SHP77 (cell line): ENCODE measurements at regions not wholly inside any gene's neighbourhood (a gene's known extent, or its start where the extent isn't known, plus 50 kb on each side); places are given as distances from the start of the nearest gene placed in this dataset.

Source experiments
- DNase-seq, 2 experiments: peaks; one replicate each; lab custom pipeline; 2025; lab: John Stamatoyannopoulos, UW

DNA sequence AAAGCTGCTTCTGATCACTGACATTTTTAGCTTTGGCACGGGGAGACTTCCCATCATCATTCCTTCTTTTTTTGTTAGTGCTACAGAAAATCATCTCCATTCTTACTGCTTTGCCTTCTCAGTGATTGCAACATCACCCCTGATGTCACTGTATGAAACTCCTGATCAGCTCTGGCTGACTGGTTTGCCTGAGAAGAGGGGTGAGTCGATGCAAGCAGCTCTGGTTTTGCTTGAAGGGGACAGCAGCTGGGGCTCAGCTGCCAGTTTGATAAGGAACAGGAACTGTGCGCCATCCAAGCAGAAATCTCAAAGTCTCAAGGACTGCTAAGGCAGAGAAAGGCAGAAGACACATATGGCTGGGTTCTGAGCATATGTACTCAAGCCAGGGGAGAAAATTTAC is 808.5 kb upstream of the CELF2 start:
- DNase-seq = no peak

DNA sequence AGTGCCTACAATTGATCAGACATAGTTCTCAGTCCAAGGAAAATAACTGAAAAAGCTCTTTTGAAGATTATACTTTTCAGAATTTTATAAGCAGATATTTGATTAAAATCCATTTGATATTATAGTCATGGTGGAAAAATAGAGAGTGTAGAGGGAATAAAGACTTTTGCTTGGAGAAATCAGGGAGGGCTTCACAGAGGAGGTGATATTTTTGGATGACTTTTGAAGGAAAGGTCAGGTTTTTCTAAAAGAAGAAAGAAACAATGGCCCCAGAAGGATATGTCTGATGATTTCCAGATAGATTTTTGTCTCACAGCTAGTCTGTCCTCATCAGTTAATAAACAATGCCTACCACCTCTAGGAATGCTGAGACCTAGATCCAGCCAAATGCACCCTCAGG is 806.3 kb upstream of the CELF2 start:
- no peak for DNase-seq

DNA sequence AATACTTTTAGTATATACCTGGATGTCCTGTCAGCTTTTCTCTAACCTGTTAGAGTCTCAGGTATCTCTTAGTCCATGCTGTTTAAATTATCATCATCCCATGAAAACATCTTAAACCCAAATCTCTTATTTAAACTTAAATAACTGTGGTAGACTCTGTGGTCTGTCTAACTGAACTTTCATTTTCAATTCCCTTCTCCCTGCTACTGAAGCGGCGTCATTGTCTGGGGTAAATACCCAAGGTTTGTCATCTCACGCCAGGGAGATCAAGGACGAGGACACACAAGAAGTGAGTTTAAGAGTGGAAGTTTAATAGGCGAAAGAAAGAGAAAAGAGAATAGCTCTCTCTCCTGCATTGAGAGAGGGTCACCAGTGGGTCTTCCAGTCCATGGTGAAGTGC is 804.4 kb upstream of the CELF2 start:
- DNase-seq = no peak

DNA sequence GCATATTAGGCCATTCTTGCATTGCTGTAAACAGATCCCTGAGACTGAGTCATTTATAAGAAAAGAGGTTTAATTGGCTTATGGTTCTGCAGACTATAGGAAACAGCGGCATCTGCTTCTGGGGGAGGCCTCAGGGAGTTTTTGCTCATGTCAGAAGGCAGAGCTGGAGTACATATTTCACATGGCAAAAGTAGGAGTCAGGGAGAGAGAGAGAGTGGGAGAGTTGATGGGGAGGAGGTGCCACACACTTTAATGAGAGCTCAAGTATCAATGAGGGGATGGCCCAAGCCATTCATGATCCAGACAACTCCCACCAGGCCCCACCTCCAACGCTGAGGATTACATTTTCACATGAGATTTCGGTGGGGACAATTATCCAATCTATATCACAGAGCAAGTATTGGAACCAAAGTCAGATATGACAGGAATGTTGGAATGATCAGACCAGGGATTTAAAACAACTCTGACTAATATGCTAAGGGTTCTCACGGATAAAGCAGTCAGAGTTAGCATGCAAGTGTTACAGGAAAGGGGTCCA is 795.3 kb upstream of the CELF2 start:
- no peak for DNase-seq

DNA sequence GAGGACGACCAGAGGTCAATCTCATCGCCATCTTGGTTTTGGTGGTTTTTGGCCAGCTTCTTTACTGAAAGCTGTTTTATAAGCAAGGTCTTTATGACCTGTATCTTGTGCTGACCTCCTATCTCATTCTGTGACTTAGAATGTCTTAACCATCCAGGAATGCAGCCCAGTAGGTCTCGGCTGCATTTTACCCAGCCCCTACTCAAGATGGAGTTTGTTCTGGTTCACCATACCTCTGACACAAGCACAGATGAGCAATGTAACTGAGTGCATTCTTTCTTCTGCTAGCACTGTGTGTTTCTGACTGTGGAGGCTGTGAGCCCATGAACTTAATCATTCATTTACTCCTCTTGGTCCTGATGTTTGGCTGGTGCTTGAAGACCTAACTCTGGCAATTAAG is 794.5 kb upstream of the CELF2 start:
- DNase-seq = no peak

DNA sequence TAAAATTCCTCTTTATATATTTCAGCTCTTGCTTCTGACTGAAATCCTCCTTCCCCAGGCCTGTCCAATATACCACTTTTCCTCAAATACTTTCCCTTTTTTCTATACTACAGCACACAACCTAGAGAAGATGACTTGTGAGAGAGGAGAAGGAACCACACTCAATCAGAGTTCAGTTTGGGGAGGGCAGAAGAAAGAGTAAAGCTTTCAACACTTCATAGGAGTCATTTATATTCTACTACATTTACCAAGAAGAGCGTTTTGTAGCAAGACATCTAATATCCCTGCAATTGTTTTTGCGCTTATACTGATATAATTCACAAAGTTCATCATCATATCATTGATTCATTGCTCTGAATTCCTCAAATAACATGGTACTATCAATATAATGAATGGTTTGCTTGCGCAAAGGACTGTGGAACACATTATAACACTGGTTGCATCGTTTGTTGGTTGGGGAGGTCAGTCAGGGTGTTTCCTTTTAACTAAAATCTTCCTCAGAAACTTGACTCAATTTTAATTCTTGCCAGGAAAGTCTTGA is 792.5 kb upstream of the CELF2 start:
- DNase-seq = no peak

DNA sequence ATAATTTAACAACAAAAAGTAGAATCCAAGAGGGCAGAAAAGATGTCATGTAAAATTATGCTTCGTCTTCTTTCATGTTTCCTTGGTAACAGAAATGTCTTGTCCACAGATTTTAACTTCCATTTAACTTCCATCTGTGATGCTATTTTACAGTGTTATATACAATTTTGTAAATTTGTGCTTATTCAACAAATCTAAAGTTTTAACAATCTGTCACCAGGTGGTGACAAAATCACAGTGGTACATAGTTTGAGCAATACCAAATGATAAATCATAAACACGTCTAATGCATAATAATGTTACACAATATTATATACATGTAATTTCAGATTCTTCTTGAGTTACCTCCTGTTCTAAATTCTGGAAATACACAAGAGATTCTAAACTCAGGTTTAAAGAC is 784.4 kb upstream of the CELF2 start:
- no peak for DNase-seq

DNA sequence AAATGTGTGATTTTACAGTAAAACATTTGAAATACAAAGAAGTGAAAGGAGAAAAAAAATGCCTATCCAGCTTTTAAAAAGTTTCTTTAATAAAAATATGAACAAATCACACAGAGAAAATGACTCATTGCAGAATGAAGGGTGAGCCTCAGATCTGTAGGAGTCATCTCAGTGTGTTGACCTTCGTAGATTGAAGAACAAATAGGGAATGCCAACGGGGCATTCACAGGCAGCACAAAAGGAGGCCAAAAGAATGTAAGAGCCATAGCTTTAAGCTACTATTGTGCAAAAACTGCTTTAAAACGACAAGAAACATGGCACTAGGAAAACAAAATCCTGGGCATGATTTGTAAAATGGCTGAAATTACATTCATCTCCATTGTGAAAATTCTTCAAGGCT is 782.7 kb upstream of the CELF2 start:
- DNase-seq = no peak

DNA sequence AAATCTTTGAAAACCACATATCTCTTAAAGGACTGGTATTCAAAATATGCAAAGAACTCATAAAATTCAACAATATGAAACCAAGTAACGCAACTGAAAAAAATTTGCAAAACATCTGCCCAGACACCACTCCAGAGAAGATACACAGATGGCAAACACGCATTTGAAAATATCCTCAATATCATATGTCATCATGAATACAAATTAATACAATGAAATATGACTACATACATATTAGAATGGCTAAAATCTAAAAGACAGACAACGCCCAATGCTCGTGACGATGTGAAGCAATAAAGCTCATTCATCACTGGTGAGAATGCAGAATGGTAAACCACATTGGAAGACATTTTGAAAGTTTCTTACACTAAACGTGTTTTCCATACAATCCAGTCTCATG is 770.1 kb upstream of the CELF2 start:
- no peak for DNase-seq

DNA sequence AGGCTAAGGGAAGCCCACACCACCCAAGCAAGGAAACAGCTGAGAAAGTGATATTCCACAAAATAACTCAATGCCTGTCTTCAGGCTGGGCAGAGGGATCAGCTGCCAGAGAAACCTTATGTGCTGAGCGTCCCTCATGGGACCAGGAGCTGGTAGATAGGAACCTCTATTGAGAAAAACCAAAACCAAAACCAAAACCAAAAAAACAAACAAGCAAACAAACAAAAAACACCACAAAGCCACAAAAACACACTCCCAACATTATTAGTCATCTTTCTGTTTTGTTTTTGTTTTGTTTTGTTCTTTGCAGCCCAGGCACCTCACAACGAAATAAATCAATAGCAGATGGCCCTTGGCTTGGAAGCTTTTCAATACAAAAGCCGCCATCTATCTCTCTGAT is 760.8 kb upstream of the CELF2 start:
- no peak for DNase-seq

DNA sequence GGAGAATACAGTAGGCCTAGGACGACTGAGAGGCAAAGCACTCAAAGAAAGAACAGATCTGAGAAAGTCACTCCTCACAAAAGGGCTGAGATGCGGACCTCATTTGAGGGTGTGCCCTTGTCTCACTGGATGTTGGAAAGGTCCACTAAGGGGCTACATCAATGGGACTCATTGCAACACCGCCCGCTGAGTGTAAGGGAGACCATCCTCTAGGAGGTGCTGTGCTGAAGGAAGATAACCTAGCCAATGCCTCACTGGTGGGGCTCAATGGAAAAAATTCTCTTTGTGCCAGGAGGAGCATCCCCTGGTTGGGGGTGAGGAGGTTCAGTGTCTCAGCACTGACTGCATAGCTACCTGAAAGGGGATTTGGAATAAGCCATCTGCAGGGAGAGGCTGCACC is 758.7 kb upstream of the CELF2 start:
- no peak for DNase-seq

DNA sequence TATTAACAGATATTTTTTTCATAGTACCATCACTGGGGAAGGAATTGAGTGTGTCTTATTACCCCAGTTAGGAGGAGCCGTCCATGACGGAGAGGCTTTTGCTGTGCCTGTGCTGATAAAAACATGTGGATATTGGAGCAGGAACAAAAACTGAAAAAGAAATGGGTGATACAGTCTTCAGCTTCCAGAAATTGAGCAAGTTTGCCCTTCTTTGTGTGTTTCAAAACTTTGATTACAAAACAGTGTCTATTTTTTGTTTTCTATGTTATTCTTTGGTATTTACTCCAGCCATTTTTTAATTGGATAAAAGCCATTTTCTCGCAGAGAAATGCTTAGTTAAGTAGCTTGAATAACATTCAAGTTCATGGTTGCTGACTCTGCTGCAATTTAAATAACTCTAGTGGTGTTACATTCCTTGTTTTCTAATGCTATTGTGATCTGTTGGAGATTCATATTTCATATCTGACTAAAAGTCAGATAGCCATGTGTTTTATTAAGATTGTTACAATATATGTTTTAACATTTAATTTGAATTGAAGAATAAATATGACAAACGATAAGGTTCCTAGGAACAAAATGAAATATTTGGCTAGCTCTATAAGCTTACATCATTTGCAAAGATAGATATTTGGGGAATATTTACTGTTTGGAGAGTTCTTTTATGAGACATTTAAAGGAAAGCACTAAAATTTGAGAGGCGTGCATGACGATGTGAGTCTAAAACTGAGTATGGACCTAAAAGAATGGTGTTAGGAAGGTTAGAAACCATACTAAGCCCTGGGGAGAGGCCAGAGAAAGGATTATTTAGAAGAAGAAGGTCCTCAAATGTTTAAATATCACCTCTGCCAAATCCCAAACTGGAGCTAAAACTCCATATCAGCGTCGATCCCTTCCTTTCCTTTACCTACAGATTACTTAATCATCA is 747.3 kb upstream of the CELF2 start:
- no peak for DNase-seq

DNA sequence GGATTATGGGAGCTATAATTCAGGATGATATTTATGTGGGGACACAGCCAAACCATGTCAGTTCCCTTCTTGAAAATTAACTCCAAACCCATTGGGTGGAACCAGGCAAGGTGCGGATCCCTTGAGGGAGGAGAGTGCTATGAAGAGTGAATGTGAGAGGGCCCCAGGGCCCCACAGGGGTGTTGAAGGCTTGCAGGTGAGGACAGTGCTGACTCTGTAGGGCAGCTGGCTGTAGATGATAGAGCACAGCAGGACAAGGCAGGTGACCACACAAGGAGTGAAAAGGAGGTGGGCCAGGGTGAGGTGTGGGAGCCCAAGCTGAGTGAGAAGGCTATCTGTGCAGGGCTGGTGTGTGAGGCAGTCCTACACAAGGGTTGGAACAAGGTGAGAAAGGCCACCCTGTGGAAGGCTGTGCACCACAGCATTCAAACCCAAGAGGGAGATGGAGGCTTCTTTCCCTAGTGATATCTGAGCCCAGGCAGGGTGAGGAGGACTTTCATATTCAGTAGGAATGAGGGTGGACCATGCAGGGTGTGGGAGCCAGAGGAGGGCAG is 746.0 kb upstream of the CELF2 start:
- no peak for DNase-seq

DNA sequence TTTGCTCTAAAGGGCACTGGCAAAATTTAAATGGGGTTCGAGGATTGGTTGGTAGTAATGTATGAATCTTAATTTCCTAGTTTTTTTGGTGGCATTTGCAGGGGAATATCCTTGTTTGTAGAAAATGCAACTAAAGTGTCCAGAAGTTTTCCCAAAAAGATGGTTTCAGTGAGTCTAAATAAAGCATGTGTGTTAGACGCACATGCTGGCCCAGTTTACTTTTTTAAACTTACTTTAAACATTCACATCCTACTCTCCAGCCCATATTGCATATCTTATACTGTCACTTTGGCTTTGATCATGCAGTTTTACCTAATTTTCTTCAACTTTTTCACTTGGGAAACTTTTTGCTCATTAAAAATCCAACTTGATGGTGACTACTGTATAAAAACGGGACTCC is 744.0 kb upstream of the CELF2 start:
- no peak for DNase-seq

DNA sequence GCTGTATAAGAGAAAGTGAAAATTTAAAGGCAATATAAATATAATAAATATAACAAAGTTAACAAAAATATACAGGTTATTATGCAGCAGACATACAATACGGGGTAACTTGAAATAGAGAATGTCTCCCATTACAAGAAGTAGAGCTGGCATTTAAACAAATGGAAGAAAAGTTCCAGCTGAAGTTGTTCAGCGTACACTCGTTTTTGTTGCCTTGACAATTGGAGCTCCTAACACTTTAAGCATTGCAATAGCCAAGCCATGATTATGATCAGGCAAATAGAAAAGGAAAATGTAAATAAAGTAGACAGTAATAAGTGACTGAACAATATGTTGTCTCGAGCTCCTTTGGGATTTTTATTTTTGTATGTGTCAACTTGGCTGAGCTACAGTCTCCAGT is 737.8 kb upstream of the CELF2 start:
- no peak for DNase-seq

DNA sequence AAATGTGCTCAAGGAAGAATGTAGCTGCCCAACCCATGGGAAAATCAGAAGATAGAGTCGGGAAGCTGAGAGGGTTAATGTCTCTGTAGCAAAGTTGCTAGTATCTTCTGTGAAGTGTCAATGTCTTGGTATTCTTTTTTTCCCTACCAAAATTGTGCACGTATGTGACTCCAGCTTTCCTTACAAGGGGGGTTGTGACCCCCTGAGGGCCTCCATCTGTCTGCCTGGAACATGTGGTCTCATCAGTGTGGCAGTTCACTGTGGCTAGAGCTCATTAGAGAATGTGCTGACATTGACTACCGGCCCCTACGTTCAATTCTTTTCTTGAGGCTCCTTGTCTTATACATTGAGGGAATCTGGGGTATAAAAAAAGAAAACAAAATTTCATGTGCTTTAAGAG is 725.2 kb upstream of the CELF2 start:
- DNase-seq = no peak

DNA sequence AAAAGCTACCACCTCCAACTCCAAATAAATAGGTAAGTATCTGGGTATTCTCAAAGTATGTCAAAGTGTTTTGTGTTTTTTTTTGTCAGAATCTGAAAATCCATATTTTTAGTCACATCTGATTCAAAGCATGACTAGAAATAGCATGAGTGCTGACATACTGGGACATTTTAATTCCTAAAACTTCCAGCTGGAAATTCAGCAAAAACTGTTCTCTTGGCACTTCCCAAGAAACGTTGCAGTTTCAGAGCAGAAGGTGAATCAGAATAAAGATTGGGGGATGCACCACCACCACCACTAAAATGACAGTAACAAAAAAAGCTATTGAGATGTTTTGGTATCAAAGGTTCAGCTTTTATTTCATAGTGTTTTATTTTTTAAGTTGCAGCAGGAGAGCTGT is 724.6 kb upstream of the CELF2 start:
- no peak for DNase-seq

DNA sequence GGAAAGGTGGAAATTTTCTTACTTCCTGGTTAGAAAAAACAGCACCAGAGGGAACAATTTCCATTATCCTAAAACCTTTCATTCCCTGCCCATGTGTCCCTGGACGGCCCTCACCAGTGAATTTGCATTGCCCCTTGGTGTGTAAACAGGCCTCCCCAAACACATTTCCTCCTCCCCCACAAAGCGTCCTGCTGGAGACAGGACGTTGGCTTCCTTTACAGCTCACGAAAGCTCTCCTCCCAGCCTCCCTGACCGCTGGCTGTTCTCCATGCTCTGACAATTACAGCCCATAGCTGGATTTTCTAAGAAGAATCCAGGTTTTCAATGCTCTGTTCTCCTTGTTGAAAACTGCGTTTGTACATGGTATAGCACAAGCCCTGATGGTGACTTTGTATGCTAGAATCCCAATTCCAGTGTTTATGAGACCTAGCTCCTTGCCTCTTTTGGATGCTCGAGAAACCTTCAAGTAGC is 724.2 kb upstream of the CELF2 start:
- DNase-seq = no peak

DNA sequence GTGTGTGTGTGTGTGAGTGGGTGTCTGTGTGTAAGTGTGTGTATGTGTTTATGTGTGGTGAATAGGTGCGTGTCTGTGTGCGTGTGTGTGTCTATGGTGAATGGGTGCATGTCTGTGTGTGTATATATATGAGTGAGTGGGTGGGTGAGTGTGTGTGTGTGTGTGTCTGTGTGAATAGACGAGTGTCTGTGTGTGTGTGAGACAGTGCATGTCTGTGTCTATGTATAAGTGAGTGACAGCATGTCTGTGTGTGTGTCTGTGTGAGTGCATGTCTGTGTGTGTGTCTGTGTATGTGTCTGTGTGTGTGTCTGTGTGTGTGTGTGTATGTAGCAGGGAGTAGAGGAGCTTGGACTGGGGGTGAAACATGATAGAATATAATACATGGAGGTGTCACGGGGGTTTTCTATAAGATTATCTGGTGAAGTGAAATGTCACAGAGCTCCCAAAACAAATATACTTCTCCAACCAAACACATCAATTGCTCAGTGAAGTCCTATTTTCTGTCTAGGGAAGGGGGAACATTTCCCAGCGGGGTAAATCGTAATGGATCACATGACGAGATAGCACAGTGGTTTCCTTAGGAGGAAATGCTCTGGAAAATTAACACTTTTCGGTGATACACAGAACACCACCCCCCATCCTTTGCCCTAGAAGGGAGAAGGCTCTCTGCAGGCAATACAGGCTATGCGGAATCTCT is 723.3 kb upstream of the CELF2 start:
- no peak for DNase-seq

DNA sequence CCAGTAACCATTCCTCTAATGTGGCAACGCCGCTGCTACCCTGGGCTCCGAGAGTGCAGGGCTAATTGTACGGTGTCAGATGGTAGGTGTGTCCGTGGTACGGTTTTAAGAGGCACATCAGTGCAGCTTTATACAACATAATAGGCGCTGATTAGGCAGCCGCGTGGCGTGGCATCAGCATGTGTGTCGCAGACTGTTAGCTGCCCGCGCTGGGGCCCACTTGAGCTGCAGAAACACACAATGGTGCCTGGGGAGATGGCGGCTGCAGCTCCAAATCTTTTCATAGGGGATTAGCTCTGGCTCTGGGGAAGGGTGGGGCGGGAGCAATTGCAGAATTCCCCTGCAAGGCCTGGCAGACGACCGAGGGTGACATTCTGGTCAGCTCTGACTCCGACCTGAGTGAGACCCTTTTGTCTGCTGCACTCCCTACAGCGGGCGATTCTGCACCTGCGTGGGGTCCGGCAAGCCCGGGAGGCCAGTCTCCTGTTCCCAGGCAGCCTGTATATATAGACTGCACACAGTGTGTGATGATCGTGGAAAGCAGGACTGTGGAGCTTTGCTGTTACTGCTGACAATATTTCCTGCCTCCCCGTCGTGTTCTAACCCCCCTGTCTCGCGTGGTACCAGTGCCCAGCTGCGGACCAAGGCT is 722.7 kb upstream of the CELF2 start:
- DNase-seq = no peak

DNA sequence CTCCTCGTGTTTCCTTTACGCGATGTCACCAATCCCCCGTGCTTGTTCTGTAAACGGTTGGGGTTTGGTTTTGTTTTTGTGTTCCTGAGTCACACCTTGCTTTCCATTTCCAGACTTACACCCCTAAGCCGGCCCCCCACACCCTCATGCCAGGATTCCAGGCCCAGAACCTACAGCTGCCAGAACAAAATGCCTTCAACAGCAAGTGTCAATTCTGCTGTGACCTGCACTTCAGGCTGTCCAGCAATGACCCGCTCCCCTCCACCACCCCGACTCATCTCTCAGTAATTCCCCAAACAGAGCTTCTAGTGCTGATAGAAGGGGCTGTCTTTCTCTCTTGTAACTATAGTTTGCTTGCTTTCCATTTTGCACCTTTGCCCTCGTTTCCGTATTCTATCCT is 722.1 kb upstream of the CELF2 start:
- DNase-seq = no peak

DNA sequence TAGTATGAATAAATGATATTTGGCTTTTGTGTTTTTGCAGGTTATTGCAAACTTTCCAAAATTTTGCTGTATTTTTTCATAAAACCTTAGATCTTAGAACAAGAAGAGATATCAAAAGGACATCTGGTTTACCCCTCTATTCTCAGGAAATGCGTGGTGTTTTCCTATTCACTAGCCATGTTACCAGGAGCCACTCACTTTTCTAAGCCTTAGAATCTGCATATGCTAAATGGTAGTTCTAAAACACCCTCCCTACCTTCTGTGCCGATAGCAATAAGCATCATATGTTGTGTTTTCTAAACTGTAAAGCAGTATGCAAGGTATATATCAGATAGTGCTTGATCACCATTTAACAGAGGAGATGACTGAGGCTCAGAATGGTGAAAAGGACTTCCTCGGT is 715.0 kb upstream of the CELF2 start:
- DNase-seq = no peak
